ENCODE measurements at regions not wholly inside any gene's neighbourhood (a gene's known extent, or its start where the extent isn't known, plus 50 kb on each side); places are given as distances from the start of the nearest gene placed in this dataset.

DNA sequence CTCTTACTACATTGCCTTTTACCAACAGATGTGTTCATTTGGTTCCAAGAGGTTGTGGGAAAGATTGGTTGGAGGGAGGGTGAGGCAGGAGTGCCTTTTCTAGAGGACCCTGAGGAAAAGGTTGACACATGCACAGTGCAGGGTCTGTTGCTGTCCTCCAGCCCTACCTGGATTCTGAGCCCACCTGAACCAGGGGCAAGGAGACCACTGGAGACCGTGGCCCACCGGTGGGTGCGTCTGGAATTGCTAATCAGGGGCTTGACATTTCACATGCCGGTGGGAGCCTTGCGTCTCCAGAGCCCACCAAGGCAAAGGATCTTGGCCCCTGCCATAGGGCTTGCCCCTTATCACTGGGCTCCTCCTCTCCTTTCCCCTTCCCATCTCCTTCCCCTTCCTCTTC, 80.4 kb upstream of the ZBED5 start:
- TF ChIP-seq, protein P1, sequence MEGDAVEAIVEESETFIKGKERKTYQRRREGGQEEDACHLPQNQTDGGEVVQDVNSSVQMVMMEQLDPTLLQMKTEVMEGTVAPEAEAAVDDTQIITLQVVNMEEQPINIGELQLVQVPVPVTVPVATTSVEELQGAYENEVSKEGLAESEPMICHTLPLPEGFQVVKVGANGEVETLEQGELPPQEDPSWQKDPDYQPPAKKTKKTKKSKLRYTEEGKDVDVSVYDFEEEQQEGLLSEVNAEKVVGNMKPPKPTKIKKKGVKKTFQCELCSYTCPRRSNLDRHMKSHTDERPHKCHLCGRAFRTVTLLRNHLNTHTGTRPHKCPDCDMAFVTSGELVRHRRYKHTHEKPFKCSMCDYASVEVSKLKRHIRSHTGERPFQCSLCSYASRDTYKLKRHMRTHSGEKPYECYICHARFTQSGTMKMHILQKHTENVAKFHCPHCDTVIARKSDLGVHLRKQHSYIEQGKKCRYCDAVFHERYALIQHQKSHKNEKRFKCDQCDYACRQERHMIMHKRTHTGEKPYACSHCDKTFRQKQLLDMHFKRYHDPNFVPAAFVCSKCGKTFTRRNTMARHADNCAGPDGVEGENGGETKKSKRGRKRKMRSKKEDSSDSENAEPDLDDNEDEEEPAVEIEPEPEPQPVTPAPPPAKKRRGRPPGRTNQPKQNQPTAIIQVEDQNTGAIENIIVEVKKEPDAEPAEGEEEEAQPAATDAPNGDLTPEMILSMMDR (IDR thresholded peaks at IDR 0.05 in 2 of 3, conservative IDR thresholded peaks at IDR 0.05 in 1 of 3; ENCODE audit: borderline replicate concordance in 1 of 3, insufficient read depth in 1 of 3, low read depth in 2 of 3, low read length in 2 of 3), result no peak
- TF ChIP-seq SRF (IDR thresholded peaks at IDR 0.05; ENCODE audit: low read depth) (no peak), RAD21 (IDR thresholded peaks at IDR 0.05; ENCODE audit: low read depth) (no peak), POLR2A (IDR thresholded peaks at IDR 0.05; ENCODE audit: borderline replicate concordance, extremely low read depth, insufficient read depth, insufficient read length) (no peak), POLR2AphosphoS5 (IDR thresholded peaks at IDR 0.05; ENCODE audit: low read depth, low read length) (no peak), SIN3A (IDR thresholded peaks at IDR 0.05; ENCODE audit: low read depth) (no peak), CEBPB (IDR thresholded peaks at IDR 0.05; ENCODE audit: low read depth) (no peak), ZNF274 (IDR thresholded peaks at IDR 0.05; ENCODE audit: low read depth, low read length) (no peak), YY1 (IDR thresholded peaks at IDR 0.05; ENCODE audit: extremely low read depth, insufficient replicate concordance, low read depth, low read length) (no peak)
- TF ChIP-seq, protein P2, sequence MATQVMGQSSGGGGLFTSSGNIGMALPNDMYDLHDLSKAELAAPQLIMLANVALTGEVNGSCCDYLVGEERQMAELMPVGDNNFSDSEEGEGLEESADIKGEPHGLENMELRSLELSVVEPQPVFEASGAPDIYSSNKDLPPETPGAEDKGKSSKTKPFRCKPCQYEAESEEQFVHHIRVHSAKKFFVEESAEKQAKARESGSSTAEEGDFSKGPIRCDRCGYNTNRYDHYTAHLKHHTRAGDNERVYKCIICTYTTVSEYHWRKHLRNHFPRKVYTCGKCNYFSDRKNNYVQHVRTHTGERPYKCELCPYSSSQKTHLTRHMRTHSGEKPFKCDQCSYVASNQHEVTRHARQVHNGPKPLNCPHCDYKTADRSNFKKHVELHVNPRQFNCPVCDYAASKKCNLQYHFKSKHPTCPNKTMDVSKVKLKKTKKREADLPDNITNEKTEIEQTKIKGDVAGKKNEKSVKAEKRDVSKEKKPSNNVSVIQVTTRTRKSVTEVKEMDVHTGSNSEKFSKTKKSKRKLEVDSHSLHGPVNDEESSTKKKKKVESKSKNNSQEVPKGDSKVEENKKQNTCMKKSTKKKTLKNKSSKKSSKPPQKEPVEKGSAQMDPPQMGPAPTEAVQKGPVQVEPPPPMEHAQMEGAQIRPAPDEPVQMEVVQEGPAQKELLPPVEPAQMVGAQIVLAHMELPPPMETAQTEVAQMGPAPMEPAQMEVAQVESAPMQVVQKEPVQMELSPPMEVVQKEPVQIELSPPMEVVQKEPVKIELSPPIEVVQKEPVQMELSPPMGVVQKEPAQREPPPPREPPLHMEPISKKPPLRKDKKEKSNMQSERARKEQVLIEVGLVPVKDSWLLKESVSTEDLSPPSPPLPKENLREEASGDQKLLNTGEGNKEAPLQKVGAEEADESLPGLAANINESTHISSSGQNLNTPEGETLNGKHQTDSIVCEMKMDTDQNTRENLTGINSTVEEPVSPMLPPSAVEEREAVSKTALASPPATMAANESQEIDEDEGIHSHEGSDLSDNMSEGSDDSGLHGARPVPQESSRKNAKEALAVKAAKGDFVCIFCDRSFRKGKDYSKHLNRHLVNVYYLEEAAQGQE (IDR thresholded peaks at IDR 0.05; ENCODE audit: low read depth), result no peak
- TF ChIP-seq, protein P3, sequence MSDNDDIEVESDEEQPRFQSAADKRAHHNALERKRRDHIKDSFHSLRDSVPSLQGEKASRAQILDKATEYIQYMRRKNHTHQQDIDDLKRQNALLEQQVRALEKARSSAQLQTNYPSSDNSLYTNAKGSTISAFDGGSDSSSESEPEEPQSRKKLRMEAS (IDR thresholded peaks at IDR 0.05), result no peak

All from HCT116 (cell line).